Right lobe of liver (tissue), 4 donors: ENCODE measurements at regions not wholly inside any gene's neighbourhood (a gene's known extent, or its start where the extent isn't known, plus 50 kb on each side); places are given as distances from the start of the nearest gene placed in this dataset.

Experiments
- POLR2A ChIP-seq: fragments of 450-650 bp; IDR thresholded peaks from one replicate; pipeline ENCODE4 v1.6.1; 2017; ENCODE audit warnings: antibody characterized with exemption, mild to moderate bottlenecking
- TF ChIP-seq, protein P1 (sequence below), 4 donors: fragments of 200-600 bp in 3 of 4; fragments of 450-650 bp in 1 of 4; IDR thresholded peaks; one replicate each; pipeline versions ENCODE4 v1.5.1 to v1.8.0; 2016 to 2022; ENCODE audit warnings: antibody characterized with exemption in 4 of 4, mild to moderate bottlenecking in 2 of 4
- donor health status: DM: no; HTN: no; CAD: no.
- donor health status: DM: no; HTN: no; CAD: no.
- donor health status: DM: no; HTN: yes; CAD: no.

DNA sequence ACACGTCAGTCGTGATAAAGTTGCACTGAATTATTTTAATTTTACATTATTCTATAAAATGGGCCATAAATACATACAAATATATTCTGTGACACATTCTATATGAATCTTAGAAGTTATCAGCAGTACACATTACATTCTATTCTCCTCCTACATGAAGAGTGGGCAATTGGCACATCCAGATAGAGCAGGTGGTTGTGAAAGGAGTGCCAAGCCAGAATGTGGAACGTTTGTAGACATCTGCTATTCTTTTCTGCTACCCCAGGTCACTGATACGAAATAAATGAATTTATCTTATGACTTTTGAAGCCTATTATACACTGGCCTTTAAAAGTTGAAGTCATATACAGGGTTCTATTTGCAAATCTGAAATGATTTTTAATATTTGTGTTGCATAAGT, 373.2 kb downstream of the PCDH17 start:
- TF ChIP-seq, protein P1, sequence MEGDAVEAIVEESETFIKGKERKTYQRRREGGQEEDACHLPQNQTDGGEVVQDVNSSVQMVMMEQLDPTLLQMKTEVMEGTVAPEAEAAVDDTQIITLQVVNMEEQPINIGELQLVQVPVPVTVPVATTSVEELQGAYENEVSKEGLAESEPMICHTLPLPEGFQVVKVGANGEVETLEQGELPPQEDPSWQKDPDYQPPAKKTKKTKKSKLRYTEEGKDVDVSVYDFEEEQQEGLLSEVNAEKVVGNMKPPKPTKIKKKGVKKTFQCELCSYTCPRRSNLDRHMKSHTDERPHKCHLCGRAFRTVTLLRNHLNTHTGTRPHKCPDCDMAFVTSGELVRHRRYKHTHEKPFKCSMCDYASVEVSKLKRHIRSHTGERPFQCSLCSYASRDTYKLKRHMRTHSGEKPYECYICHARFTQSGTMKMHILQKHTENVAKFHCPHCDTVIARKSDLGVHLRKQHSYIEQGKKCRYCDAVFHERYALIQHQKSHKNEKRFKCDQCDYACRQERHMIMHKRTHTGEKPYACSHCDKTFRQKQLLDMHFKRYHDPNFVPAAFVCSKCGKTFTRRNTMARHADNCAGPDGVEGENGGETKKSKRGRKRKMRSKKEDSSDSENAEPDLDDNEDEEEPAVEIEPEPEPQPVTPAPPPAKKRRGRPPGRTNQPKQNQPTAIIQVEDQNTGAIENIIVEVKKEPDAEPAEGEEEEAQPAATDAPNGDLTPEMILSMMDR (IDR thresholded peaks at IDR 0.05), result no peak
- no peak for TF ChIP-seq POLR2A
